Right renal pelvis (tissue), 4 donors: ENCODE measurements at regions not wholly inside any gene's neighbourhood (a gene's known extent, or its start where the extent isn't known, plus 50 kb on each side); places are given as distances from the start of the nearest gene placed in this dataset.

Experiments
- DNase-seq, 4 donors: peaks; one replicate each; pipeline ENCODE4 v3.0.0-alpha.2; 2013; ENCODE audit warnings: low read depth in 4 of 4, low spot score in 3 of 4, missing footprints in 1 of 4

GRCh38 chr15:31151301-31152233 lies 50.0 kb upstream of the TRPM1 start:
- no peak for DNase-seq

GRCh38 chr15:31153531-31153930 lies 52.0 kb upstream of the TRPM1 start:
- no peak for DNase-seq

GRCh38 chr15:31155151-31155550 lies 53.6 kb upstream of the TRPM1 start:
- DNase-seq = no peak

DNA sequence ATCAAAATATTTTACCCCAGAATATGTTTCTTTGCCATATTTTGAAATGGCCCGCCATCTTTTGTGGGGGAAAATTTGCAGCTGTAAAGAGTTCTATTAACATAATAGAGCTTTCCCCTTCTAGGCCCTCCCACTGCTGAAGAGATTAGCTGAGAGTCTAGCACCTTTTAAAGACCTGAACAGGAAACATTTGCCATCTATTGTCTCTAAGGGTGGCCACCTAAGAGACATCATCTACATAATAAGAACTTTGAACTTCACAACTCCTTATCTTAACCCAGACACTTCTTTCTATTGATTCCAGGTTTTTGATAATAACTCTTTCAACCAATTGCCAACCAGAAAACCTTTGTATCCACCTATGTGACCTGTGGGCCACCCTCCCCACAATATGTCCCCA lies 54.7 kb upstream of the TRPM1 start:
- no peak for DNase-seq

- DNase-seq = no peak
Observed at GRCh38 chr15:31156808-31157207, 55.3 kb upstream of the TRPM1 start.

DNA sequence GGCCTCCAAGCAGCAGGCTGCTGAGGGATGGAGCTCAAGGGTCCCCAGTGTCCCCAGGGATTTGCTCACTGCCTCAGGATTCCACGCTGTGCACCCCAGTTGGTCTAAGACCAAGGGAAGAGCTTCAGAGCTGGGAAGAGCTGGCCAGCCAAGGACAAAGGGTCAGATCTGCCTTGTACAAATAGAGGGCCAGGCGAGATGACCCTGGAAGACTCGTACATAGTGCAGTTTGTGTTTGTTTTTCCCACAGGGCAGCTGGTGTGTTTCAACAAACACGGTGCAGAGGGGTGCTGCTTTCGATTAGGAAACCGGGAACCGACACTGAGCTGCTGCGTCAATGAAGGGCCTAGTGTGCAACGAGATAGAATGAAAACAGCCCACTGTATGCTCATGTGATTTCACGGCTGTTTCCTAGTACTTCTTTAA lies 56.1 kb upstream of the TRPM1 start:
- DNase-seq = no peak

DNA sequence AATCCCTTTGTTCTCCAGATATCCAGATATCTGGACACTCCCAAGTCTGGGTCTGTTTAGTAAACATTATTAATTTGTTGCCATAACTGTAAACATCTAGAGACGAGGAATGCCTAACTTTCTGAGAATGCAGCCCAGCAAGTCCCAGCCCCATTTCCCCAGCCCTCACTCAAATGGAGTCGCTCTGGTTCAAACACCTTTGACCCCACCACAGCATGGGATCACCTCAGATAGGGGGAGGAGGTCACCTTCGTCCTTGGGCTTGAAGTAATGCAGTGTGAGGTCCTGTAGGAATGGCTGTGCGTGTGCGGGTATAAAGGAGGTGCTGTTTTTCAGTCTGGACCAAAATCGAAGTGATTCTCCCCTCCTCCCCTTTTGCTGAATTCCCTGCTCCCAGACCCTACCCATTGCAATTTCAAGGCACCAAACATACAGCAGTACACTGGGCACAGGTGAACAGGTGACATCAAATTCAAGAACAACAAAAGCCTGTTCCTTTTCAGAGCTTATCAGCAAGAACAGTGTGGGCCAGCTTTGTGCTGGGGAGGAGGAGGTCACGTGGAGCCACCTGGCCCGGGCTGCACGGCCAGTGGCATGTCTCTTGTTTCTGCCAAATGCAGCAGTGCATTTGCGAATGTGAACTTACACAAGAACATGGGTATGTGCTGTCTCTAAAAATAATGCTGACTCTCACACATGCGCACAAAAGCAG lies 57.5 kb upstream of the TRPM1 start:
- DNase-seq = no peak

GRCh38 chr15:31159837-31160236 lies 58.3 kb upstream of the TRPM1 start:
- no peak for DNase-seq

DNA sequence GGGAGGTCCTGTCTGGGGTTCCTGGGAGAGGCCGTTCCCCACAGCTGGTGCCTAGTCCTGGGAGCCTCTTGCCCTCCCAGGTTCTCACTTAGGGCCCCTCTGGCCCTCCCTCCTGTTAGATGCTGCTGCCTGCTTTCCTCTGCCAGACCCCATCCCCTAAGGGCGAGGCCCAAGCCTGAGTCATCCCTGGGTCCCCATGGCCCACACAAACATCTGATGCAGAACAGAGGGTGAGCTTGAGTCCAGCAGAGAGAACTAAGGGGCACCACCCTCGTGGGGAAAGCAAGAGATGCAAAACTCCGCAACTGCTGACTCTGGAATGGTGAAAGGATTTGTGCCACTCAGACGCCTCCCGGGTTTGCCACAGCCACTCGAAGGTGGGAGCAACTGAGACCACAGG lies 58.8 kb upstream of the TRPM1 start:
- no peak for DNase-seq

DNA sequence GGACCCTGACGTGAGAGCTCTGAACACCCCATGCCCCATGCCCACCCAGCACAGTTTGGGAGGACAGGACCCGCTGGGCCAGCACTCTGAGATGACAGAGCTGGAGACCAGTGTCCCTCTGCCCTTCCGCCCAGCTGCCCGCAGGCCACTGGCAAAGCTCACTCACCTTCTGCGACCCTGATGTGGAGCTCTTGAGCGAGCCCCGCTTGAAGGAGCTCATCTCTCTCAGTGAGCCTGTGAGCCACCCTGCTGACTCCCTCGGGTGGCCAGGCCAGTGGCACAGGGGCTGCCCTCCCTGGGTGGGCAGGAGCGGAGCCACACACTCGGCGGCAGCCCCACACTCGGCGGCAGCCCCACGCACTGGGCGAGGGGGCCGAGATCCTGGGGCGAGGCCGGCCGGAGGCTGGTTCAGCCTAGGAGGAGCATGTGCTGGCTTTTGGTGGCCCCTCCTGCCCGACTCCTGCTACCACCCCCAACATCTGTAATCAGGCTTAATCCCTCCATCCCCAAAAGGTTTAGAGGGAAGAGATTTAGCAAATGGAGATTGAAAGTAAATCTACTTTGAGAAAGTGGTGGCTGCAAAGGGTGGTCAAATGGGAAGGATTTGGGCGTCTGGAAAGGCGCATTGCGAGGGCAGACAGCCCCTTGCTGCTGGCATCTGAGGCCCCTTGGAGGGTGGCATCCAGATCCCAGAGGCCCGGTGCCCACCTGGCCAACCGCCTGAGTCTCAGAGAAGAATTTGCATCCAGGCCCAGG lies 59.4 kb upstream of the TRPM1 start:
- DNase-seq = no peak

- no peak for DNase-seq
Observed at GRCh38 chr15:31161951-31162350, 60.4 kb upstream of the TRPM1 start.

DNA sequence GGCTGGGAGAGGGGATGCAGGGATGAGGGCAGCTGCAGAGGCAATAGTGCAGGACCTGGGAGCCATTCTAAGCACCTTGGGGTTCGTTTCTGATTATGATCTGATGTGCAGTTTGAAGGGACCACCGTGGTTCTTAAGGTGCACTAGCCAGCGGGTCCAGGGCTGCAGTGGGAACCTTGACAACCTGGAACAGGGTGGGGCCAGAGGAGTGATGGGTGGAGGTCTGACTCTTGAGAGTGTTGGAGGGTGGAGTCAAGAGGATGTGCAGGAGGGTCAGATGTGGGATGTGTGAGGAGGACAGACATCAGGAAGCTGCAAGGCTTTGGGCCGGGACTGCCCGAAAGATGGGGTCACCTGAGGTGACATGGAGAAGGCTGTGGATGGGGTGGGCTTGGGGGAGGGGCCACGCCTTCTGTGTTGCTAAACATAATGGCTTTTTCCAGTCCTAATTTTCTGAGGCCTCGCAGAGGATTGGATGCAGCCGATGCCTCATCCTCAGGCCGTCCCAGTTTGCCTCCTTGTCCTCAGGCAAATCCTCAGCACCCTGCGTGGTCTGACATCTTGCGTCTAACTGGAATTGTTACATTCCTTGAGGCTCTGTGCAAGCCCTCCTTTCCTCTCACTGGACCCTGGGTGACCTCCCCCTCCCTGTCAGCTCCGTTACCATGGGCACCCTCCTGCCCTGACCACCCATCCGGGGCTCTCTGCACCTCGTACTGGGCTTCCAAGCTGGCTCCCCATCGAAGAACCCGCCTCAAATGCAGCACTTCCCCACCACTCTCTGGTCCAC lies 61.4 kb upstream of the TRPM1 start:
- no peak for DNase-seq

DNA sequence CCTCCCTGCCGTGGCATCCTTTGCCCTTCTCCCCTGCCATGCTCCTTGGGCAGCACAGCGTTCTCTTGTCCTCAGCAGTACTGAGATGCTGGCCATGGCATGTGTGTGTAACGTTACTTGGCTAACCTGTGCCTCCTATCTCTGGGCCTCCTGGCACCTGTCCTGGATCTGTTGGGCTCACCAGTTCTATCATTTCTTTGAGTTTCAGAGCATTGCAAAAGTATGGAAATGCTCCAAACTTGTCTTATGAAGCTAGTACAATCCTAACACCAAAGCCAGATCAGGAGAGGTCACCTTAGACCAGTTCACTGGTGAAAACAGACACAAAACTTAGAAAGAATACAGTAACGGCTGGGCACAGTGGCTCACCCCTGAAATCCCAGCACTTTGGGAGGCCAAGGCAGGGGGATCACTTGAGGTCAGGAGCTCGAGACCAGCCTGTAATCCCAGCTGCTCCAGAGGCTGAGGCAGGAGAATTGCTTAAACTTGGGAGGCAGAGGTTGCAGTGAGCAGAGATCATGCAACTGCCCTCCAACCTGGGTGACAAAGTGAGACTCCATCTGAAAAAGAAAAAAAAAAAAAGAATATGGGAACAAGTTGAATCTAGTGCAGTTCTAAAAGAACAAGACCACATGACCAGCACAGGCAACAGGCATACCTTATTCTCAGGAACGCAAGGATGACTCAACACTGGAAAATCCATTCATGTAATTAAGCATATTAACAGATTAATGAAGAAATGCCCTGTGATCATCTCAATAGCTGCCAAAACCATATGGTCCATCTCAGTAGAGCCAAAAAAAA lies 62.4 kb upstream of the TRPM1 start:
- DNase-seq = no peak

GRCh38 chr15:31164573-31164912 lies 63.0 kb upstream of the TRPM1 start:
- DNase-seq = no peak

DNA sequence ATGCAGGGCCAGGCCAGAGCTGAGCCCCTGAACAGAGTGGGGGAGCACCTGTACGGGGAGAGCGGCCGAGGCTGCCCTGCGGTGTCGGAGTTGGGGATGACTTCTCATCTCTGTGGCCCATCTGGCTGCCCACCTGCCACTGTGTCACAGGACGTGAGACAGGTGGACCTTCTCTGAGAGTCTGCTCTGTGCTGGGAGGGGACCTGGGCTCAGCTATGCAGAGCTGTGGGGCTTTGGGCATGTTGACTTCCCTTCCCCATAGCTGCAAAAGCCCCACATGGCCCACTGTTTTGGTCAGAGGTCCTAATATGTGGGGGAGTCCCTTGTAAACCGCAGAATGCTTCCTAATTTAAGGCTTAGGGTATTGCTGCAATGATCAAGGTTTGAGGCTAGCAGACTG lies 68.0 kb upstream of the TRPM1 start:
- no peak for DNase-seq

DNA sequence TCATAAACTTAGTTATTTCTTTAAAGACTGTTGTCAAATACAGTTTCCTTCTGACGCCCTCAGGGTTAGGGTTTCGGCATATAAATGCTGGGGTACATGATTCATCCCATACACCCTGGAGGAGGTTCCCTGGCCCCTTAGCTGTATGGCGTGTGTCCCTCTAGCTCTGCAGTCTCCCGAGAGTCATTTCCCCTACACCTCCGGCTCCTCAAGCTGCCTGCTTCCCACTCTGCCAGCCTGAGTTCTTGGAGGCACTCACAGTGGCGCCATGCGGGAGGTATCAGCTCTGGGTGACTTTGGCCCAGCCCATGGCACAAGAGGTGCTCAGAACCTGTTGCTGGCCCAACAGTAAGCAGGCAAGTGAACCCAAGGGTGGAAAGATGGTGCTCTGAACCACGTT lies 70.2 kb upstream of the TRPM1 start:
- no peak for DNase-seq

GRCh38 chr15:31172606-31173005 lies 71.1 kb upstream of the TRPM1 start:
- DNase-seq = no peak

DNA sequence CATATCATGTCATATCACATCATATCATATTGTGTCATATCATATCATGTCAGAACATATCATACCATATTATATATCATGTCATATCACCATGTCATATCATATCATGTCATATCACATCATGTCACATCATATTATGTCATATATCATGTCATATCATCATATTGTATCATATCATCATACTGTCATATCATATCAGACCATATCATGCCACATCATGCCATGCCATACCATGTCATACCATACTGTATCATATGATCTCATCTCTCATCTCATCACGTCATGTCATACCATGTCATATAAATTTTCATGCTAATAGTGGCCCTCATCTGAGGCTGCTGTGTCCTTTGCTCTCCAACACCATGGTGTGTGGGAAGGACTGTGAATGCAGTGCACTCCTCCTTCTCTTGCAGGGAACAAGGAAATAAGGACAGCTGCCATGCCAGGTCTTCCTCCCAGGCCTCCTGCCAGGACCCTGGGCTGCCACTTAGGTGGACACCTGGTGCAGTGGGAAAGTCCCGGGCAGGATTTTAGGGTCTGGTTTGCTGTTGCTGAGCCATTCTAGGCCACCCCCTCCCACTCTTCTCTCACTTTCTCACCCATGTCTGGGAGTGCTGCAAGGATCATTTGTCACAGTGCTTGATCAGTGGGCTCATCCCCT lies 72.4 kb upstream of the TRPM1 start:
- no peak for DNase-seq

- DNase-seq = no peak
Observed at GRCh38 chr15:31175484-31175883, 74.0 kb upstream of the TRPM1 start.
